ENCODE measurements at regions not wholly inside any gene's neighbourhood (a gene's known extent, or its start where the extent isn't known, plus 50 kb on each side); places are given as distances from the start of the nearest gene placed in this dataset.

DNA sequence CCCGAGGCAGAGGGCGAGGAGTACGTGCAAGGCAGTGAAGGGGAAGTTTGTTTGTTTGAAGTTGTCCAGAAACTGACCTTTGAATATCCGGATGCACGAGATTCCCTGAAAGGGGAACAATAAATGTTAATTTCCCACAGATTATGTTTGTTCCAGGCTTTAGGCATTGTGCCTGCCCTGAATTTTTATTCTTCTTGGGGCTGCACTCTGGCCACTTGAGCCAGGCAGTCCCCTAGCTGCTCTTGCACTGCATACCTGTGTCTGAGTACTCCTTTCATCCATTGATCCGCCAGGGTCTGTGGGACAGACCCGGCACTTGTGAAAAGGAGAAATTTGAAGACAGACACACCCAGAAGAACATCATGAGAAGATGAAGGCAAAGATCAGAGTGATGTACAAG is 343.5 kb upstream of the FOXK1 start:
- no peak overlapping the region for H3K4me3 ChIP-seq (ENCODE audit: low read depth, low read length)
- Mint-ChIP-seq H3K36me3 (ENCODE audit: insufficient read depth, unreplicated experiment) (no peaks in the 10 kb centered on the region), H3K9me3 (ENCODE audit: unreplicated experiment) (peaks cover 39% of the 10 kb centered on the region), H3K27me3 (ENCODE audit: insufficient read depth, unreplicated experiment) (no peaks in the 10 kb centered on the region), H3K27ac (ENCODE audit: unreplicated experiment) (no peak overlapping the region), H3K4me3 (ENCODE audit: unreplicated experiment) (no peak overlapping the region), H3K4me1 (ENCODE audit: low read depth, unreplicated experiment) (peaks cover 6% of the 10 kb centered on the region)
- no peak for DNase-seq
- no peaks in the 10 kb centered on the region for H3K4me1 ChIP-seq
- CTCF ChIA-PET = no interaction called here
- H3K27me3 ChIP-seq (replicated peaks; ENCODE audit: control insufficient read depth, insufficient read depth, low read length) = no peaks in the 10 kb centered on the region
- TF ChIP-seq, protein P1, sequence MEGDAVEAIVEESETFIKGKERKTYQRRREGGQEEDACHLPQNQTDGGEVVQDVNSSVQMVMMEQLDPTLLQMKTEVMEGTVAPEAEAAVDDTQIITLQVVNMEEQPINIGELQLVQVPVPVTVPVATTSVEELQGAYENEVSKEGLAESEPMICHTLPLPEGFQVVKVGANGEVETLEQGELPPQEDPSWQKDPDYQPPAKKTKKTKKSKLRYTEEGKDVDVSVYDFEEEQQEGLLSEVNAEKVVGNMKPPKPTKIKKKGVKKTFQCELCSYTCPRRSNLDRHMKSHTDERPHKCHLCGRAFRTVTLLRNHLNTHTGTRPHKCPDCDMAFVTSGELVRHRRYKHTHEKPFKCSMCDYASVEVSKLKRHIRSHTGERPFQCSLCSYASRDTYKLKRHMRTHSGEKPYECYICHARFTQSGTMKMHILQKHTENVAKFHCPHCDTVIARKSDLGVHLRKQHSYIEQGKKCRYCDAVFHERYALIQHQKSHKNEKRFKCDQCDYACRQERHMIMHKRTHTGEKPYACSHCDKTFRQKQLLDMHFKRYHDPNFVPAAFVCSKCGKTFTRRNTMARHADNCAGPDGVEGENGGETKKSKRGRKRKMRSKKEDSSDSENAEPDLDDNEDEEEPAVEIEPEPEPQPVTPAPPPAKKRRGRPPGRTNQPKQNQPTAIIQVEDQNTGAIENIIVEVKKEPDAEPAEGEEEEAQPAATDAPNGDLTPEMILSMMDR (IDR thresholded peaks at IDR 0.05; ENCODE audit: insufficient read depth in 1 of 2, low read depth in 1 of 2, low read length in 1 of 2, severe bottlenecking in 1 of 2, unreplicated experiment in 1 of 2) = no peak
- no peaks in the 10 kb centered on the region for H3K36me3 ChIP-seq (ENCODE audit: control insufficient read depth, insufficient read depth, low read length)
- POLR2A ChIA-PET = no interaction called here
- BruUV-seq (replicated peaks) = no TSS peak
- intact Hi-C loops (cut with micrococcal nuclease; ENCODE audit: unreplicated experiment) = no loop called here
- H3K9me3 ChIP-seq = no peaks in the 10 kb centered on the region; the same call in 1 of the 2 replicates

DNA sequence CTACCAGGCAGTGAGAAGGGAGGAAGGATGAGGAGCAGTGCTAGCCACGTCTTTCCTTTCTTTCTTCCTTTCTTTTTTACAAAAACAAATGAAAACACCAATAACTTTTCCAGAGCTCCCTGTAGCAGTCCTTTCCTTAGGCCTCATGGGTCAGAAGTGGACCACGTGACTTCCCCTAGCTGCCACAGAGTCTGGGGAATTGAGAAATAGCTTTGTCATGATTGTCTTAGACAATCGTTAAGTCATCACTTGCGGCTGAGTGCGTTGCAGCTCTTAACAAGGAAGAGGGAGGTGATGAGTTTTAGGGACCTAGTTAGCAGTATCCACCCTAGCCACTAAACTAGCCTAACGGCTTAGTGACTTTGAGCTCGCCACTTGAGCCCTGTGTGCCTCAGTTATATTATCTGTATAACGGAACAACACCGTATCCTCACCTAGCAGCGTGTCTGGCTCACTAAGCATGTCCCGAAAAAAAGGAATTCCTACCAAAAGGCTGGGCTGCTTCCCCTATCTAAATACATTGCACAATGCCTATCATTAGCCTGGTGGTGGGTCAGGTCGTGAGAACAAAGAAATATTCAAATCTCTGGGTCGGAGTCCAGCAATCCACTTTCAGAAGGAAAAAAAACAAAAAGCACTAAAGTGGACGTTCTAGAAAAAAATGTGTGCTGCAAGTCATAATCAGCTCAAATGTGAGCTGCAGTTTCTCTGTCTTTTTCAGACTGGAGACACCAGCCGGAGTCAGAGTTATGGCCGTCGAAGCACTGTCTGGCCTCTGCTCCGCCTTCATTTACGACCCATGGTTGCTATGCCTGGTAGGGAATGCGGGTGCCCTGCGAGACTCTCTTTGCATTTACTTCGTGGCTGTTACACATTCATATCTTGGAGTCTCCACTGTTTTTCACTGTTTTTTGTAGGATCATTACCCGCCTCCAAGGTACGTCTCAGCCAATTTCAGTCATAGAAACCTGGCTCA is 338.5 kb upstream of the FOXK1 start:
- no peak overlapping the region for H3K4me3 Mint-ChIP-seq (ENCODE audit: unreplicated experiment)

DNA sequence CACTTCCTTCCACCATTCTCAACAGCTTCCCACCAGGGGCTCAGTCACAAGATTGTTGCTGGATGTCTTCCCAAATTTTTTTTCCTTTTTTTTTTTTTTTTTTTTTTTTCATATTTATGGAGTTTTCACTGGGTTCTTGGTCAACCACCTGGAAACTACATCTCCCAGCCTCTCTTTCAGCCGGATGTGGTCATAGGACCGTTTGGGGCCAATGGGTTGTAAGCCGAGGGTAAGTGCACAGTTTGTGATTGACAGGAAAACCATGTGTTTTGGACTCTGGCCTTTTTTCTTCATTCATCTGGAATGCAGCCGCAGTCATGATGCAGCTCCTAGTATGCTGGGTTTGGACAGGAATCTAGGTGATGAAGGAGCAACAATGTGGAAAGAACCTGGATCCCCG is 337.1 kb upstream of the FOXK1 start:
- H3K9me3 Mint-ChIP-seq (ENCODE audit: unreplicated experiment) = peaks cover 46% of the 10 kb centered on the region
- H3K27me3 ChIP-seq (replicated peaks; ENCODE audit: control insufficient read depth, insufficient read depth, low read length) = no peaks in the 10 kb centered on the region
- POLR2A ChIA-PET = no interaction called here

More for the DNA sequence above, 338.5 kb upstream of the FOXK1 start:
- DNase-seq = peak; percentile 43 to 50
- peak overlapping the region; percentile 58 for H3K27ac Mint-ChIP-seq (ENCODE audit: unreplicated experiment)
- Histone ChIP-seq H3K9me3 (no peaks in the 10 kb centered on the region; the same call in none of the 2 replicates), H3K36me3 (ENCODE audit: control insufficient read depth, insufficient read depth, low read length) (no peaks in the 10 kb centered on the region), H3K4me3 (ENCODE audit: low read depth, low read length) (no peak overlapping the region), H3K27me3 (replicated peaks; ENCODE audit: control insufficient read depth, insufficient read depth, low read length) (no peaks in the 10 kb centered on the region), H3K4me1 (no peaks in the 10 kb centered on the region)
- POLR2A ChIA-PET = no interaction called here
- no TSS peak for BruUV-seq (replicated peaks)
- TF ChIP-seq, protein P1 (IDR thresholded peaks at IDR 0.05; ENCODE audit: insufficient read depth in 1 of 2, low read depth in 1 of 2, low read length in 1 of 2, severe bottlenecking in 1 of 2, unreplicated experiment in 1 of 2) = no peak
- intact Hi-C loops (cut with micrococcal nuclease; ENCODE audit: unreplicated experiment) = no loop called here
- peaks cover 61% of the 10 kb centered on the region for H3K9me3 Mint-ChIP-seq (ENCODE audit: unreplicated experiment)
- no peaks in the 10 kb centered on the region for H3K27me3 Mint-ChIP-seq (ENCODE audit: insufficient read depth, unreplicated experiment)
- H3K36me3 Mint-ChIP-seq (ENCODE audit: insufficient read depth, unreplicated experiment) = no peaks in the 10 kb centered on the region
- CTCF ChIA-PET = no interaction called here
- peaks cover 6% of the 10 kb centered on the region for H3K4me1 Mint-ChIP-seq (ENCODE audit: low read depth, unreplicated experiment)

More for the DNA sequence above, 337.1 kb upstream of the FOXK1 start:
- intact Hi-C loops (cut with micrococcal nuclease; ENCODE audit: unreplicated experiment) = no loop called here
- H3K27ac Mint-ChIP-seq (ENCODE audit: unreplicated experiment) = no peak overlapping the region
- peaks cover 6% of the 10 kb centered on the region for H3K4me1 Mint-ChIP-seq (ENCODE audit: low read depth, unreplicated experiment)
- H3K9me3 ChIP-seq = no peaks in the 10 kb centered on the region; the same call in none of the 2 replicates
- no TSS peak for BruUV-seq (replicated peaks)
- no peak overlapping the region for H3K4me3 Mint-ChIP-seq (ENCODE audit: unreplicated experiment)
- CTCF ChIA-PET = no interaction called here
- H3K36me3 Mint-ChIP-seq (ENCODE audit: insufficient read depth, unreplicated experiment) = no peaks in the 10 kb centered on the region
- no peaks in the 10 kb centered on the region for H3K36me3 ChIP-seq (ENCODE audit: control insufficient read depth, insufficient read depth, low read length)
- no peak overlapping the region for H3K4me3 ChIP-seq (ENCODE audit: low read depth, low read length)
- no peaks in the 10 kb centered on the region for H3K27me3 Mint-ChIP-seq (ENCODE audit: insufficient read depth, unreplicated experiment)
- H3K4me1 ChIP-seq = no peaks in the 10 kb centered on the region
- TF ChIP-seq, protein P1 (IDR thresholded peaks at IDR 0.05; ENCODE audit: insufficient read depth in 1 of 2, low read depth in 1 of 2, low read length in 1 of 2, severe bottlenecking in 1 of 2, unreplicated experiment in 1 of 2) = no peak
- DNase-seq = peak in 1 of 2 experiments; percentile 5
